ENCODE measurements at regions not wholly inside any gene's neighbourhood (a gene's known extent, or its start where the extent isn't known, plus 50 kb on each side); places are given as distances from the start of the nearest gene placed in this dataset.

GRCh38 chr10:94172332-94172731, 178.6 kb downstream of the PLCE1 start:
- Histone ChIP-seq H3K27me3 (ENCODE audit: control insufficient read depth, insufficient read depth, low read length) (no peaks in the 10 kb centered on the region), H3K36me3 (ENCODE audit: control insufficient read depth, insufficient read depth, low read length) (no peaks in the 10 kb centered on the region), H3K4me3 (ENCODE audit: low read depth, low read length) (no peak overlapping the region)
- no peak for TF ChIP-seq CTCF (IDR thresholded peaks at IDR 0.05; ENCODE audit: insufficient read depth, low read length, poor library complexity, severe bottlenecking)
- DNase-seq (ENCODE audit: low read depth): no peak

GRCh38 chr10:94173594-94173993, 179.9 kb downstream of the PLCE1 start:
- DNase-seq (ENCODE audit: low read depth): no peak
- TF ChIP-seq CTCF (IDR thresholded peaks at IDR 0.05; ENCODE audit: insufficient read depth, low read length, poor library complexity, severe bottlenecking): no peak
- Histone ChIP-seq H3K4me3 (ENCODE audit: low read depth, low read length) (no peak overlapping the region), H3K27me3 (ENCODE audit: control insufficient read depth, insufficient read depth, low read length) (no peaks in the 10 kb centered on the region), H3K36me3 (ENCODE audit: control insufficient read depth, insufficient read depth, low read length) (no peaks in the 10 kb centered on the region)

- no peaks in the 10 kb centered on the region for H3K36me3 ChIP-seq (ENCODE audit: control insufficient read depth, insufficient read depth, low read length)
- no peak for TF ChIP-seq CTCF (IDR thresholded peaks at IDR 0.05; ENCODE audit: insufficient read depth, low read length, poor library complexity, severe bottlenecking)
- no peak overlapping the region for H3K4me3 ChIP-seq (ENCODE audit: low read depth, low read length)
- no peak for DNase-seq (ENCODE audit: low read depth)
- no peaks in the 10 kb centered on the region for H3K27me3 ChIP-seq (ENCODE audit: control insufficient read depth, insufficient read depth, low read length)
These were observed 181.1 kb downstream of the PLCE1 start for GRCh38 chr10:94174838-94175237.

GRCh38 chr10:94178475-94179253, 184.1 kb downstream of the NOC3L start:
- no peak for DNase-seq (ENCODE audit: low read depth)
- TF ChIP-seq CTCF (IDR thresholded peaks at IDR 0.05; ENCODE audit: insufficient read depth, low read length, poor library complexity, severe bottlenecking): no peak
- no peak overlapping the region for H3K4me3 ChIP-seq (ENCODE audit: low read depth, low read length)
- no peaks in the 10 kb centered on the region for H3K27me3 ChIP-seq (ENCODE audit: control insufficient read depth, insufficient read depth, low read length)
- no peaks in the 10 kb centered on the region for H3K36me3 ChIP-seq (ENCODE audit: control insufficient read depth, insufficient read depth, low read length)

GRCh38 chr10:94180576-94180975, 182.2 kb downstream of the NOC3L start:
- no peak for DNase-seq (ENCODE audit: low read depth)
- H3K36me3 ChIP-seq (ENCODE audit: control insufficient read depth, insufficient read depth, low read length): no peaks in the 10 kb centered on the region
- no peak for TF ChIP-seq CTCF (IDR thresholded peaks at IDR 0.05; ENCODE audit: insufficient read depth, low read length, poor library complexity, severe bottlenecking)
- H3K4me3 ChIP-seq (ENCODE audit: low read depth, low read length): no peak overlapping the region
- no peaks in the 10 kb centered on the region for H3K27me3 ChIP-seq (ENCODE audit: control insufficient read depth, insufficient read depth, low read length)
